ENCODE measurements at regions not wholly inside any gene's neighbourhood (a gene's known extent, or its start where the extent isn't known, plus 50 kb on each side); places are given as distances from the start of the nearest gene placed in this dataset.
"Not testable (repeated sequence)": the region's sequence is repeated elsewhere in the genome, so short reads cannot be mapped to it uniquely, and the experiment has no call there.

GRCh38 chr9:95391271-95391670 is 73.8 kb upstream of the FANCC start:
- DNase-seq (ENCODE audit: low spot score), result not testable (repeated sequence)

DNA sequence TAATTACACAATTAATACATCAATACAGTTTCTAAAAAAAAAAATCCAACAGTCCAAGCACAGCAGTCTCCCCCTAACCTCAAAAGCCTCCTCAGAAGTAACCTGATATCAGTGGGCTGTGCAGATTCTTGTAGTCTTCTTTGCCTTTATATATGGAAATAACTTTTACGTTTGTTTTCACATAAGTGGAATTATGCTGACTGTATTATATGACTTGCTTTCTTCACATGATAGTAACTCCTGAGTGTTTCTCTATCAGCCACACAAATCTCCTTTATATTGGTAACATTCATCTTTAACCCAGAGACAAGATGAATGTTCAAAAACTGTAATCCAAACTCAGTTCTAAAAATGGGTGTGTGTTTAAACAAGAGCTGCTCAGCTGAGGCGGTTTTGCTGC is 71.9 kb upstream of the FANCC start:
- DNase-seq (ENCODE audit: low spot score), result no peak

DNA sequence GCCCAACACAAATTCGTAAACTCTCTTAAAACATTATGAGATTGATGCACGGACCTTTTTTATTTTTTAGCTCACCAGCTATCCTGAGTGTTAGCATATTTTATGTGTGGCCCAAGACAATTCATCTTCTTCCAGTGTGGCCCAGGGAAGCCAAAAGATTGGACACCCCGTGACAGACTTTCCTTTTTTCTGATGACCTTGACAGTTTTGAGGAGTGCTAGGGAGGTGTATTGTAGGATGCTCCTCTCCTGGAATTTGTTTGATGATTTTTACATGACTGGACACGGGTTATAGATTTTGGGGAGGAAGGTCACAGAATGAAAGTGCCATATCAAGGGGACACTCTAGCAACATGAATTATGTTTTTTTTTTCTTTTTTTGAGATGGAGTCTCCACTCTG is 69.3 kb upstream of the FANCC start:
- DNase-seq (ENCODE audit: low spot score), result no peak

GRCh38 chr9:95385521-95385920 is 68.0 kb upstream of the FANCC start:
- peak; percentile 51 for DNase-seq (ENCODE audit: low spot score)

- DNase-seq (ENCODE audit: low spot score), result no peak
These were observed 66.3 kb upstream of the FANCC start for GRCh38 chr9:95383845-95384244.

- DNase-seq (ENCODE audit: low spot score), result no peak
These were observed 65.7 kb upstream of the FANCC start for GRCh38 chr9:95383185-95383676.

- no peak for DNase-seq (ENCODE audit: low spot score)
These were observed 64.9 kb upstream of the FANCC start for GRCh38 chr9:95382433-95382832.

GRCh38 chr9:95381221-95381620 is 63.7 kb upstream of the FANCC start:
- no peak for DNase-seq (ENCODE audit: low spot score)

GRCh38 chr9:95379630-95380029 is 62.1 kb upstream of the FANCC start:
- peak; percentile 31 for DNase-seq (ENCODE audit: low spot score)

GRCh38 chr9:95373782-95374487 is 56.4 kb upstream of the FANCC start:
- DNase-seq (ENCODE audit: low spot score), result no peak

DNA sequence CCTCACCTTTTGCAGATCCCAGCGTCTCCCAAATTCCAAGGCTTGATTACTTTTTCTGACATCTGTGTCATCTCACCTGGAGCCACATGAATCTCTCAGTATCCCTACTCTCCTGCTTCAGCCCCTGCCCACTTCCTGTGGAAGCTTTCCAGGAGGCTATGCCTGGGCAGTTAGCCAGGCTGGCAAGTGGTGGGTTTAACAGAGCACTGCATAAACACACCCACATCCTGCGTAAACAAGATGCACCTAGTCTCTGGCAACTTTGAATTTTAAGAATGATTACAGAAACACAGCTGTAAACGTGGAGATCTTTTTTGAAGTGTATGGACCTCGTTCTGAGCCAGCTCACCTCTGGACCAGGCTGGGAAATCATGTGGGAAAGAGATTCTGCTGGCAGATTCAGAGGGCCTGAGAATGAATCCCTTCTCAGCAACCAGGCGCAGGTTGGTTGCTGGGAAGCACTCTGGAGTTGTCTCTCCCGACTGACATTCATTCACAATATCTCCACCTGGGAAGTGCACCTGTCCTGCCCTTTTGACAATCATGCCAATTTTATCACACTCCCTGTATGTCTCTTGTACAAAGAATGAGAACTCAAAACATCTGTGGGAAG is 55.7 kb upstream of the FANCC start:
- DNase-seq (ENCODE audit: low spot score), result no peak

- DNase-seq (ENCODE audit: low spot score), result no peak
These were observed 52.6 kb upstream of the FANCC start for GRCh38 chr9:95370064-95370463.

DNA sequence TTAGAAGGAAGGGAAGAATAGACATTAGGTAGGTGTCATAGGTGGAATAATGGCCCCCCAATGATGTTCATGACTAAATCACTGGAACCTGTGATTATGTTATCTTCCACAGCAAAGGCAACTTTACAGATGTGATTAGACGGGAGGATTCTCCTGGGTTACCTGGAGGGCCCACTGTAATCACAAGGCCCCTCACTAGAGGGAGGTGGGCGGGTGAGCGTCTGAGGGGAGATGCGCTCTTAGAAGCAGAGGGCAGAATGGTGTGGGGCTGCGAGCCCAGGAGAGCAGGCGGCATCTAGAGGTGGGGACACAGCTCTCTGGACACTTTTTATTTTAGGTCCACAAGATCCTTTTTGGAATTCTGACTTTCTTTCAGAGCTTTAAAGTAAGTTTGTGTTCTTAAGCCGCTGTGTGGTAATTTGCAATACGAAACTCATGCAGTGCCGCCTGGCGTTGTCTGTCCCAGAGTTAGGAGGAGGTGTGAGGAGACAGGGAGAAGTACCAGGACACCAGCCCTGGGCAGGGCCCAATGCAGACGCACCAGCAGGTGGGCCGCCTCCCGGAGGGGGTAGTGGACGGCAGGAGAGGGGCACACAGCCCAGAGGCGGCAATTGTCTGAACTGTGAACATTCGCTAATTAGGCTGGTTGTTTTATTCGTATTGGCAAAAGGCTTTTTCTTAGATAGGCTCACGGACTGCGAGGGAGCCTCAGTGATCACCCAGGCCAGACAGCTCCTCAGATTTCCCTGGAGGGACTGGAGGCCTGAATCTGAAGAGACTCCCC is 51.1 kb upstream of the FANCC start:
- no peak for DNase-seq (ENCODE audit: low spot score)
